IMR-90 (cell line): ENCODE measurements at regions not wholly inside any gene's neighbourhood (a gene's known extent, or its start where the extent isn't known, plus 50 kb on each side); places are given as distances from the start of the nearest gene placed in this dataset.

Experiments used
- ATAC-seq: fragments of 200-7000 bp; cut with Tn5 transposase; 2 replicates; pipeline ENCODE4 v1.9.1; 2020; ENCODE audit warnings: low read depth, mild to moderate bottlenecking, moderate library complexity
- BruUV-seq: library from RNA; stranded (reverse); fragments of 400-500 nt; replicated peaks from 2 replicates; lab custom pipeline; 2021; lab: Mats Ljungman, UMichigan
- CTCF ChIA-PET: fragments of 300-600 bp; formaldehyde crosslinking; extraction: SDS; loops from one replicate; lab custom pipeline; 2021; ENCODE audit warnings: antibody characterized with exemption; lab: Yijun Ruan, JAX
- POLR2A ChIA-PET: fragments of 300-600 bp; sonication (Branson Sonifier 250); formaldehyde crosslinking; loops from one replicate; lab custom pipeline; 2022; ENCODE audit warnings: antibody characterized with exemption; ENCODE audit not compliant: unreplicated experiment; lab: Charles Lee
- DNase-seq: peaks from one replicate; pipeline ENCODE4 v3.0.0; 2013
- H2AFZ ChIP-seq: replicated peaks from 2 replicates; pipeline ENCODE3; 2013; ENCODE audit warnings: low read length, mild to moderate bottlenecking; ENCODE audit not compliant: poor library complexity
- H2AK5ac ChIP-seq: 2 replicates; pipeline ENCODE4 v1.6.1; 2013; ENCODE audit warnings: low read depth, low read length, inconsistent platforms
- H2AK9ac ChIP-seq: replicated peaks from 2 replicates; pipeline ENCODE3; 2013; ENCODE audit warnings: mild to moderate bottlenecking, low read depth, low read length, moderate library complexity; ENCODE audit not compliant: poor library complexity
- H2BK120ac ChIP-seq: 2 replicates; pipeline ENCODE4 v1.6.1; 2013; ENCODE audit warnings: low read depth, low read length, inconsistent platforms
- H2BK15ac ChIP-seq: 3 replicates; pipeline ENCODE4 v1.6.1; 2013; ENCODE audit warnings: low read depth, low read length, inconsistent platforms
- H2BK20ac ChIP-seq: 2 replicates; pipeline ENCODE4 v1.6.1; 2013; ENCODE audit warnings: low read depth, mild to moderate bottlenecking, inconsistent platforms, low read length, moderate library complexity
- H2BK5ac ChIP-seq: 2 replicates; pipeline ENCODE4 v1.6.1; 2013; ENCODE audit warnings: mild to moderate bottlenecking, low read depth, low read length, inconsistent platforms; ENCODE audit not compliant: poor library complexity, severe bottlenecking
- H3K14ac ChIP-seq: replicated peaks from 2 replicates; pipeline ENCODE4 v1.6.1; 2013; ENCODE audit warnings: low read depth, low read length, inconsistent platforms
- H3K18ac ChIP-seq: 2 replicates; pipeline ENCODE4 v1.6.1; 2013; ENCODE audit warnings: low read depth, low read length, control low read depth
- H3K23ac ChIP-seq: 2 replicates; pipeline ENCODE4 v1.6.1; 2013; ENCODE audit warnings: low read depth, low read length, inconsistent platforms
- H3K27ac ChIP-seq: 2 replicates; pipeline ENCODE4 v1.5.1; 2013; ENCODE audit warnings: mild to moderate bottlenecking, control low read depth, low read length; ENCODE audit not compliant: insufficient read depth
- H3K27me3 ChIP-seq: 2 replicates; pipeline ENCODE4 v1.6.1; 2013; ENCODE audit warnings: low read length; ENCODE audit not compliant: control insufficient read depth, insufficient read depth
- H3K36me3 ChIP-seq: 2 replicates; pipeline ENCODE4 v1.6.1; 2013; ENCODE audit warnings: low read length, mixed read lengths; ENCODE audit not compliant: control insufficient read depth, insufficient read depth
- H3K4ac ChIP-seq: 2 replicates; pipeline ENCODE4 v1.6.1; 2013; ENCODE audit warnings: low read depth, low read length, inconsistent platforms
- H3K4me1 ChIP-seq: 2 replicates; pipeline ENCODE4 v1.6.1; 2013; ENCODE audit warnings: low read length, mixed read lengths; ENCODE audit not compliant: control insufficient read depth, insufficient read depth
- H3K4me2 ChIP-seq: 2 replicates; pipeline ENCODE4 v1.6.1; 2013; ENCODE audit warnings: low read depth, mild to moderate bottlenecking, control low read depth, low read length, moderate library complexity
- H3K4me3 ChIP-seq: 2 replicates; pipeline ENCODE4 v1.5.1; 2013; ENCODE audit warnings: low read depth, mild to moderate bottlenecking, control low read depth, low read length, moderate library complexity; ENCODE audit not compliant: insufficient read depth
- H3K56ac ChIP-seq: 2 replicates; pipeline ENCODE4 v1.6.1; 2013; ENCODE audit warnings: low read length, inconsistent platforms; ENCODE audit not compliant: insufficient read depth; ENCODE audit errors: extremely low read depth
- H3K79me1 ChIP-seq, 2 experiments: 2 replicates each; pipeline ENCODE4 v1.6.1; 2013; ENCODE audit warnings: low read length in 2 of 2, inconsistent platforms in 1 of 2, low read depth in 1 of 2
- H3K9ac ChIP-seq: 2 replicates; pipeline ENCODE4 v1.6.1; 2013; ENCODE audit warnings: low read depth, low read length, control low read depth
- H3K9me1 ChIP-seq: 2 replicates; pipeline ENCODE4 v1.6.1; 2013; ENCODE audit warnings: low read length, inconsistent platforms; ENCODE audit not compliant: insufficient read depth
- H3K9me3 ChIP-seq: 2 replicates; pipeline ENCODE4 v1.6.1; 2013; ENCODE audit warnings: low read length; ENCODE audit not compliant: control insufficient read depth, insufficient read depth
- H4K20me1 ChIP-seq: 2 replicates; pipeline ENCODE4 v1.6.1; 2013; ENCODE audit warnings: low read length, inconsistent platforms; ENCODE audit not compliant: insufficient read depth
- H4K5ac ChIP-seq: 2 replicates; pipeline ENCODE4 v1.6.1; 2013; ENCODE audit warnings: mild to moderate bottlenecking, low read depth, low read length, control low read depth
- H4K8ac ChIP-seq, 2 experiments: 2 replicates each; pipeline ENCODE4 v1.6.1; 2013; ENCODE audit warnings: low read depth in 2 of 2, low read length in 2 of 2, control low read depth in 1 of 2, inconsistent platforms in 1 of 2
- H4K91ac ChIP-seq: 2 replicates; pipeline ENCODE4 v1.6.1; 2013; ENCODE audit warnings: low read depth, low read length, inconsistent platforms; ENCODE audit not compliant: insufficient read depth
- BHLHE40 ChIP-seq: fragments of 150-350 bp; IDR thresholded peaks from 2 replicates; pipeline ENCODE4 v1.6.1; 2016; ENCODE audit warnings: mild to moderate bottlenecking, low read depth, low read length
- CEBPB ChIP-seq: IDR thresholded peaks from 2 replicates; pipeline ENCODE4 v1.6.1; 2012; ENCODE audit warnings: low read depth, low read length, improper control_type of control experiment
- CHD1 ChIP-seq: IDR thresholded peaks from 2 replicates; pipeline ENCODE4 v1.6.1; 2012; ENCODE audit warnings: low read depth, low read length, improper control_type of control experiment
- FOS ChIP-seq: fragments of 150-350 bp; IDR thresholded peaks from 2 replicates; pipeline ENCODE4 v1.6.1; 2016; ENCODE audit warnings: low read depth, low read length
- MAFK ChIP-seq: IDR thresholded peaks from 2 replicates; pipeline ENCODE4 v1.6.1; 2012; ENCODE audit warnings: low read depth, low read length, improper control_type of control experiment
- MAZ ChIP-seq: IDR thresholded peaks from 2 replicates; pipeline ENCODE4 v1.6.1; 2012; ENCODE audit warnings: low read depth, mild to moderate bottlenecking, low read length, improper control_type of control experiment, moderate library complexity, borderline replicate concordance
- MXI1 ChIP-seq: IDR thresholded peaks from 2 replicates; pipeline ENCODE4 v1.6.1; 2012; ENCODE audit warnings: low read depth, mild to moderate bottlenecking, low read length, moderate library complexity, borderline replicate concordance
- NFE2L2 ChIP-seq: fragments of 150-350 bp; IDR thresholded peaks from 2 replicates; pipeline ENCODE4 v1.6.1; 2016; ENCODE audit warnings: low read depth, mild to moderate bottlenecking, low read length
- POLR2A ChIP-seq: IDR thresholded peaks from 2 replicates; pipeline ENCODE4 v1.6.1; 2012; ENCODE audit warnings: mild to moderate bottlenecking, low read depth, low read length
- RAD21 ChIP-seq: IDR thresholded peaks from 2 replicates; pipeline ENCODE4 v1.6.1; 2012; ENCODE audit warnings: low read length, improper control_type of control experiment
- RCOR1 ChIP-seq: IDR thresholded peaks from 2 replicates; pipeline ENCODE4 v1.6.1; 2012; ENCODE audit warnings: mild to moderate bottlenecking, low read length, improper control_type of control experiment; ENCODE audit not compliant: insufficient replicate concordance
- RFX5 ChIP-seq: IDR thresholded peaks from 2 replicates; pipeline ENCODE4 v1.8.0; 2012; ENCODE audit warnings: low read depth, mild to moderate bottlenecking, low read length, moderate library complexity
- SMC3 ChIP-seq: fragments of 150-350 bp; IDR thresholded peaks from 2 replicates; pipeline ENCODE4 v1.6.1; 2016; ENCODE audit warnings: low read depth, mild to moderate bottlenecking, antibody characterized with exemption, low read length, moderate library complexity
- WGBS, 2 experiments: methylation state at CpG; one replicate each; pipeline versions ENCODE4 v1.1.5 to v1.1.7; 2013; ENCODE audit warnings: missing lambda C conversion rate in 2 of 2; ENCODE audit not compliant: insufficient read length in 1 of 2; ENCODE audit errors: extremely low coverage in 2 of 2; 5-methylcytosine and 5-hydroxymethylcytosine counted together
- dilution Hi-C: fragments of 300-500 bp; cut with HindIII; formaldehyde crosslinking; loops from one replicate; pipeline ENCODE4 v1.14.3; 2018; ENCODE audit warnings: low sequenced_read_pairs; ENCODE audit not compliant: unreplicated experiment
- in situ Hi-C: fragments of 300-500 bp; cut with MboI; formaldehyde crosslinking; loops from 3 replicates; pipeline ENCODE4 v1.14.3; 2019; ENCODE audit warnings: low sequenced_read_pairs, inconsistent platforms, mixed read lengths
- intact Hi-C: fragments of 100-400 bp; cut with micrococcal nuclease; formaldehyde crosslinking; loops from 2 replicates; pipeline ENCODE4 v1.10.0; 2022
- TF ChIP-seq, protein P1 (sequence below): fragments of 150-350 bp; IDR thresholded peaks from 2 replicates; pipeline ENCODE4 v1.6.1; 2017; ENCODE audit warnings: mild to moderate bottlenecking, antibody characterized with exemption, low read length, low read depth
- TF ChIP-seq, protein P2 (sequence below): conservative IDR thresholded peaks from 2 replicates; pipeline ENCODE4 v1.5.1; 2012; ENCODE audit warnings: mild to moderate bottlenecking, low read depth, low read length, improper control_type of control experiment
- TF ChIP-seq, protein P3 (sequence below): fragments of 150-350 bp; IDR thresholded peaks from 2 replicates; pipeline ENCODE4 v1.6.1; 2016; ENCODE audit warnings: low read depth, mild to moderate bottlenecking, low read length, moderate library complexity, borderline replicate concordance

DNA sequence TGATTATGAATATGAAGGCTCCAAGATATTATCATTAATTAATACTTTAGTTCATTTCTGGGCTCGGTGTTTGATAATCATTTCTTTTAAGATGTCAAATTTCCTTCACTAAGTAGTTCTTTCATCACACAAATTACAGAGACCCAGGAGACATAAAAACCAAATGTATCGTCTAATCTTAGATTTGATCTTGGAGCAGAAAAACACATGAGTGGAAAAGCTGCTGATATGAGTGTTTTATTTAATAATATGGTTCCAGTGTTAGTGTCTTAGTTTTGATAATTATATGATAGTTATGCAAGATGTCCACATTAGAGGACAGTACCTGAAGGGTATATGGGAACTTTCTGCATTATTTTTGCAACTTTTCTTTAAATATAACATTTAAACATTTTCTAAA, 494.5 kb upstream of the RAG2 start:
- dilution Hi-C loops = no loop called here
- H4K8ac ChIP-seq = no peak overlapping the region
- H4K20me1 ChIP-seq = no peaks in the 10 kb centered on the region
- no peak overlapping the region for H3K9ac ChIP-seq
- BruUV-seq = no TSS peak
- intact Hi-C loops = no loop called here
- H3K9me1 ChIP-seq = no peaks in the 10 kb centered on the region
- no peak overlapping the region for H3K4me3 ChIP-seq
- no peak for ATAC-seq
- TF ChIP-seq CHD1 (no peak), RAD21 (no peak), FOS (no peak), BHLHE40 (no peak), CEBPB (no peak), RFX5 (no peak), SMC3 (no peak), MAFK (no peak), POLR2A (no peak), MAZ (no peak), MXI1 (no peak), NFE2L2 (no peak), RCOR1 (no peak)
- TF ChIP-seq, protein P1, sequence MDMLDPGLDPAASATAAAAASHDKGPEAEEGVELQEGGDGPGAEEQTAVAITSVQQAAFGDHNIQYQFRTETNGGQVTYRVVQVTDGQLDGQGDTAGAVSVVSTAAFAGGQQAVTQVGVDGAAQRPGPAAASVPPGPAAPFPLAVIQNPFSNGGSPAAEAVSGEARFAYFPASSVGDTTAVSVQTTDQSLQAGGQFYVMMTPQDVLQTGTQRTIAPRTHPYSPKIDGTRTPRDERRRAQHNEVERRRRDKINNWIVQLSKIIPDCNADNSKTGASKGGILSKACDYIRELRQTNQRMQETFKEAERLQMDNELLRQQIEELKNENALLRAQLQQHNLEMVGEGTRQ = no peak
- TF ChIP-seq, protein P2, sequence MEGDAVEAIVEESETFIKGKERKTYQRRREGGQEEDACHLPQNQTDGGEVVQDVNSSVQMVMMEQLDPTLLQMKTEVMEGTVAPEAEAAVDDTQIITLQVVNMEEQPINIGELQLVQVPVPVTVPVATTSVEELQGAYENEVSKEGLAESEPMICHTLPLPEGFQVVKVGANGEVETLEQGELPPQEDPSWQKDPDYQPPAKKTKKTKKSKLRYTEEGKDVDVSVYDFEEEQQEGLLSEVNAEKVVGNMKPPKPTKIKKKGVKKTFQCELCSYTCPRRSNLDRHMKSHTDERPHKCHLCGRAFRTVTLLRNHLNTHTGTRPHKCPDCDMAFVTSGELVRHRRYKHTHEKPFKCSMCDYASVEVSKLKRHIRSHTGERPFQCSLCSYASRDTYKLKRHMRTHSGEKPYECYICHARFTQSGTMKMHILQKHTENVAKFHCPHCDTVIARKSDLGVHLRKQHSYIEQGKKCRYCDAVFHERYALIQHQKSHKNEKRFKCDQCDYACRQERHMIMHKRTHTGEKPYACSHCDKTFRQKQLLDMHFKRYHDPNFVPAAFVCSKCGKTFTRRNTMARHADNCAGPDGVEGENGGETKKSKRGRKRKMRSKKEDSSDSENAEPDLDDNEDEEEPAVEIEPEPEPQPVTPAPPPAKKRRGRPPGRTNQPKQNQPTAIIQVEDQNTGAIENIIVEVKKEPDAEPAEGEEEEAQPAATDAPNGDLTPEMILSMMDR = no peak
- TF ChIP-seq, protein P3, sequence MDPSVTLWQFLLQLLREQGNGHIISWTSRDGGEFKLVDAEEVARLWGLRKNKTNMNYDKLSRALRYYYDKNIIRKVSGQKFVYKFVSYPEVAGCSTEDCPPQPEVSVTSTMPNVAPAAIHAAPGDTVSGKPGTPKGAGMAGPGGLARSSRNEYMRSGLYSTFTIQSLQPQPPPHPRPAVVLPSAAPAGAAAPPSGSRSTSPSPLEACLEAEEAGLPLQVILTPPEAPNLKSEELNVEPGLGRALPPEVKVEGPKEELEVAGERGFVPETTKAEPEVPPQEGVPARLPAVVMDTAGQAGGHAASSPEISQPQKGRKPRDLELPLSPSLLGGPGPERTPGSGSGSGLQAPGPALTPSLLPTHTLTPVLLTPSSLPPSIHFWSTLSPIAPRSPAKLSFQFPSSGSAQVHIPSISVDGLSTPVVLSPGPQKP = no peak
- H2BK20ac ChIP-seq = no peak overlapping the region
- H4K91ac ChIP-seq = no peak overlapping the region
- no peak overlapping the region for H2BK5ac ChIP-seq
- H2AFZ ChIP-seq = no peak overlapping the region
- no peak overlapping the region for H3K56ac ChIP-seq
- no peaks in the 10 kb centered on the region for H3K27me3 ChIP-seq
- no peak overlapping the region for H3K23ac ChIP-seq
- no peak overlapping the region for H2AK9ac ChIP-seq
- no peak overlapping the region for H3K4ac ChIP-seq
- H3K9me3 ChIP-seq = no peaks in the 10 kb centered on the region
- DNase-seq = no peak
- no peak overlapping the region for H3K14ac ChIP-seq
- ChIA-PET POLR2A (no interaction called here), CTCF (no interaction called here)
- H3K36me3 ChIP-seq = no peaks in the 10 kb centered on the region
- in situ Hi-C loops = no loop called here
- no peak overlapping the region for H2BK120ac ChIP-seq
- no peaks in the 10 kb centered on the region for H3K79me1 ChIP-seq
- H4K5ac ChIP-seq = no peak overlapping the region
- H2AK5ac ChIP-seq = no peak overlapping the region
- no peak overlapping the region for H3K4me2 ChIP-seq
- no CpG with 5 or more reads among the region's 2 CpGs for WGBS, 2 experiments
- no peak overlapping the region for H2BK15ac ChIP-seq
- H3K4me1 ChIP-seq = no peaks in the 10 kb centered on the region
- H3K18ac ChIP-seq = no peak overlapping the region
- no peak overlapping the region for H3K27ac ChIP-seq
